Osteocyte (in vitro differentiated cells): ENCODE measurements at regions not wholly inside any gene's neighbourhood (a gene's known extent, or its start where the extent isn't known, plus 50 kb on each side); places are given as distances from the start of the nearest gene placed in this dataset.

Source experiments
- DNase-seq: peaks from one replicate; pipeline ENCODE4 v3.0.0; 2021; ENCODE audit warnings: mixed read lengths; ENCODE audit not compliant: unreplicated experiment; ENCODE audit errors: extremely low spot score
- H3K27ac Mint-ChIP-seq: one replicate; pipeline ENCODE4 v1.8.0; 2021; ENCODE audit warnings: mild to moderate bottlenecking, mixed read lengths; ENCODE audit not compliant: unreplicated experiment
- H3K27me3 Mint-ChIP-seq: one replicate; pipeline ENCODE4 v1.8.0; 2021; ENCODE audit warnings: mixed read lengths; ENCODE audit not compliant: unreplicated experiment
- H3K36me3 Mint-ChIP-seq: one replicate; pipeline ENCODE4 v1.8.0; 2021; ENCODE audit warnings: mixed read lengths; ENCODE audit not compliant: unreplicated experiment
- H3K4me1 Mint-ChIP-seq: one replicate; pipeline ENCODE4 v1.8.0; 2021; ENCODE audit warnings: mixed read lengths; ENCODE audit not compliant: unreplicated experiment
- H3K4me3 Mint-ChIP-seq: one replicate; pipeline ENCODE4 v1.8.0; 2021; ENCODE audit warnings: mild to moderate bottlenecking, moderate library complexity, mixed read lengths; ENCODE audit not compliant: unreplicated experiment
- H3K9me3 Mint-ChIP-seq: one replicate; pipeline ENCODE4 v1.8.0; 2021; ENCODE audit warnings: mixed read lengths; ENCODE audit not compliant: unreplicated experiment
- TF ChIP-seq, protein P1 (sequence below): fragments of 200-600 bp; sonication (generic); IDR thresholded peaks from 2 replicates; pipeline ENCODE4 v1.5.0; 2021; ENCODE audit warnings: antibody characterized with exemption, mild to moderate bottlenecking, moderate library complexity

DNA sequence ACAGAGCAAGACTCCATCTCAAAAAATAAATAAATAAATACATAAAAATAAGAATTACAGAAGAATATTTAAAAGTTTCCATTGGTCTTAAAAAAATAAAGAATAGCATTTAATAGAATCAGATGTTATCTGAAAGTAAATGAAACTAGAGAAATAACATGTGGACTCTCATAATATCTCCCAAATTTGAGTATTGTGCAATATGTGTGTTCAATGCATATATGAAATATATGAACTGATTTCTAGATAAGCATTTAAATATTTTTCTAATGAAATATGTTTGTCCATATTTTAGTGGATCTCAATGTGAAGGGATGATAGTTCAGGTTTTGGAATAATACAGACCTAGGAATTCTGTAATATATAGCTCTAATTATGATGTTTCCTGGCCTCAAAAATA lies 265.9 kb upstream of the PMFBP1 start:
- peaks cover 19% of the 10 kb centered on the region for H3K36me3 Mint-ChIP-seq
- H3K4me1 Mint-ChIP-seq: no peaks in the 10 kb centered on the region
- TF ChIP-seq, protein P1, sequence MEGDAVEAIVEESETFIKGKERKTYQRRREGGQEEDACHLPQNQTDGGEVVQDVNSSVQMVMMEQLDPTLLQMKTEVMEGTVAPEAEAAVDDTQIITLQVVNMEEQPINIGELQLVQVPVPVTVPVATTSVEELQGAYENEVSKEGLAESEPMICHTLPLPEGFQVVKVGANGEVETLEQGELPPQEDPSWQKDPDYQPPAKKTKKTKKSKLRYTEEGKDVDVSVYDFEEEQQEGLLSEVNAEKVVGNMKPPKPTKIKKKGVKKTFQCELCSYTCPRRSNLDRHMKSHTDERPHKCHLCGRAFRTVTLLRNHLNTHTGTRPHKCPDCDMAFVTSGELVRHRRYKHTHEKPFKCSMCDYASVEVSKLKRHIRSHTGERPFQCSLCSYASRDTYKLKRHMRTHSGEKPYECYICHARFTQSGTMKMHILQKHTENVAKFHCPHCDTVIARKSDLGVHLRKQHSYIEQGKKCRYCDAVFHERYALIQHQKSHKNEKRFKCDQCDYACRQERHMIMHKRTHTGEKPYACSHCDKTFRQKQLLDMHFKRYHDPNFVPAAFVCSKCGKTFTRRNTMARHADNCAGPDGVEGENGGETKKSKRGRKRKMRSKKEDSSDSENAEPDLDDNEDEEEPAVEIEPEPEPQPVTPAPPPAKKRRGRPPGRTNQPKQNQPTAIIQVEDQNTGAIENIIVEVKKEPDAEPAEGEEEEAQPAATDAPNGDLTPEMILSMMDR: no peak
- no peaks in the 10 kb centered on the region for H3K27me3 Mint-ChIP-seq
- H3K9me3 Mint-ChIP-seq: peaks cover 32% of the 10 kb centered on the region
- DNase-seq: no peak
- H3K4me3 Mint-ChIP-seq: no peak overlapping the region
- no peak overlapping the region for H3K27ac Mint-ChIP-seq

DNA sequence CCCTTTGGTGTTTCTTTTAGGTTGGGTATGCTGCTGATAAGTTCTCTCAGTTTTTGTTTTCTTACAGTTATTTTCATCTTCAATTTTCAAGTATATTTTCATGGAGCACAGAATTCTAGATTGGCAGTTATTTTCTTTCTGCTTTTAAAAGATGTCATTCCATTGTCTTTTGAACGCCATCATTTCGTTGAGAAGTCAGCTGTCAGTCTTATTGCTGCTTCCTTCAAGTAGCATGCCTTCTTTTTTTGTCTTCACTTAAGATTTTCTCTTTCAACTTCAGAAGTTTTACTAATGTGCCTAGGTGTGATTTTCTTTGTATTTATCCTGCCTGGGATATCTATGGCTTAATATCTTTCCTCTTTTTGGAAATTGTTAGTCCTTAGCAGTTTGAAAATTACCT lies 262.2 kb upstream of the PMFBP1 start:
- peaks cover 16% of the 10 kb centered on the region for H3K36me3 Mint-ChIP-seq

DNA sequence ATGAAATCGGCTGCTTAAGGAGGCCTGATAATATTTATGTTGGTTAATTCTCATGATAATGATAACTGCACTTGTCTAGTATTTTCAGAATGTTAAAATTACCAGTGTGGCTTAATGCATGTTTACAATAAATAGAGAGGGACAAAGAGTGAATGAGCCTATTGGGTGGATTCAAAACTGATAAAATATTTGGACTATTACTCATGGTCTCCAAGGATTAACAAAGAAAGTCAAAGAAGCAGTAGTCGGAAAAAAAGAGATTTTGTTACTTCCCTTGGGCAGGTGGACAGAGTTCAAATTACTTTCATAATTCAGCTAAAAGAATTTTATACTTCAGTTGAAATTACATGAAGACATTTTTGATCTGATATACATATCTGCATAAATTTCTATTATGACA lies 258.2 kb upstream of the PMFBP1 start:
- no peak for DNase-seq
- Mint-ChIP-seq H3K4me3 (no peak overlapping the region), H3K27me3 (no peaks in the 10 kb centered on the region), H3K4me1 (no peaks in the 10 kb centered on the region), H3K9me3 (peaks cover 24% of the 10 kb centered on the region), H3K27ac (no peak overlapping the region), H3K36me3 (peaks cover 13% of the 10 kb centered on the region)
- TF ChIP-seq, protein P1: no peak

More for the DNA sequence above, 262.2 kb upstream of the PMFBP1 start:
- TF ChIP-seq, protein P1: no peak
- Mint-ChIP-seq H3K27ac (no peak overlapping the region), H3K27me3 (no peaks in the 10 kb centered on the region), H3K9me3 (peaks cover 28% of the 10 kb centered on the region), H3K4me1 (no peaks in the 10 kb centered on the region), H3K4me3 (no peak overlapping the region)
- no peak for DNase-seq

DNA sequence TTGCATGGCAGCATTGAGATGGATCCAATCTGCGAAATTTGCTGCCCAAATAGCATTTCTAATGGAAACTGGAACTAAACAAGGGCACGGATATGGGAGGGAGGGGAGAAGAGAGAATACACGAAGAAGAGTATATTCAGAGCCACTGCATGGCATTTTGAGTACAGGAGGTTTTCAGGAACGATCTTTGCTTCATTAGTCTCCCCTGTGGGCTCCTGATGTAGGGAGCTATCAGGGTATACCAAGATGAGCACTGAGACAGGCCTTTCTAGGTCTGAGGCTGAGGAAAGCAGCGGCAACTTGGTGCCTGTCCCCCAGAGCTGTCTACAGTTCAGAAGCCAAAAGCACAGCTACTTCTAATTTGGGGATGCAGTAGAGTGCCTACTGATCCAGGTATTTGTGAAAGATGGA lies 257.7 kb upstream of the PMFBP1 start:
- Mint-ChIP-seq H3K4me3 (no peak overlapping the region), H3K27me3 (no peaks in the 10 kb centered on the region), H3K4me1 (no peaks in the 10 kb centered on the region), H3K9me3 (peaks cover 23% of the 10 kb centered on the region), H3K27ac (no peak overlapping the region), H3K36me3 (peaks cover 13% of the 10 kb centered on the region)
- TF ChIP-seq, protein P1: no peak
- no peak for DNase-seq

DNA sequence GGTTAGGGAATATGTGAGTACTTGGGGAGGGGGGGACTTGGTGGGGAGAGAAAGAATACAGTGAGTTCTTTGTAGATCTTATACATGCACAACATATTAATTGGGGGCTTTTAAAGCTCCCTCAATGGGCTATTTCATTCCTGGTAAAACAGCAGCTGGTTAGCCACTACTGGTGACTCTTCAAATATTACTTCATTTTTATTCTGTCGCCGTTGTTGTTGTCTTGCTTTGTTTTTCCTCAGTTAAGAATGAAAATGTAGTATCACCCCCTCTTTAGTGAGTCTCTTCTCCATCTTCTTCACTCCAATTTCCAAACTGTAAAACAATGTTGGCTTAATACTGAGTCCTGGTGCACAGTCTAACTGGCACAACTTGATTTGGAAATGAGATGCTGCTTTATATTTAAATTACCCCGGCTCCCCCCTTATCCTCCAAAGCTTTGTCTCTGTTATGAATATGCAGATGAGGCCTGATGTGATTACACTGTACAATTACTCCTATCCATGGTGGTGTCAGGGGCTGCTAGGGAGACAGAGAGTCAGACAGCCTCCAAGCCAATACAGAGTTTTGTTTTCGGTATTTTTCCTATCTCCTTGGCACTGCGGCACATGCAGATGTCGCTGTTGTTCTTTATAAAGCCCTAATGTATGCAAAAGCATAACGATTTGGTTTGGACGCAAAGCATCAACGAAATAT lies 256.9 kb upstream of the PMFBP1 start:
- TF ChIP-seq, protein P1: no peak
- Mint-ChIP-seq H3K27ac (no peak overlapping the region), H3K27me3 (no peaks in the 10 kb centered on the region), H3K36me3 (peaks cover 16% of the 10 kb centered on the region), H3K9me3 (peaks cover 24% of the 10 kb centered on the region), H3K4me3 (no peak overlapping the region), H3K4me1 (no peaks in the 10 kb centered on the region)
- no peak for DNase-seq
